Breast epithelium (tissue), 4 donors: ENCODE measurements at regions not wholly inside any gene's neighbourhood (a gene's known extent, or its start where the extent isn't known, plus 50 kb on each side); places are given as distances from the start of the nearest gene placed in this dataset.

Source experiments
- DNase-seq, 2 donors: peaks; one replicate each; pipeline ENCODE4 v3.0.0-alpha.2; 2019; ENCODE audit warnings: low spot score in 2 of 2
- H3K27ac ChIP-seq, 2 donors: fragments of 200-600 bp; sonication (generic) in 1 of 2; one replicate each; pipeline ENCODE4 v1.5.1; 2016 to 2019; ENCODE audit warnings: mild to moderate bottlenecking in 1 of 2
- H3K27me3 ChIP-seq, 2 donors: fragments of 200-600 bp; sonication (generic) in 1 of 2; one replicate each; pipeline versions ENCODE4 v1.5.1 to v1.6.0; 2017 to 2019; ENCODE audit warnings: control low read depth in 1 of 2, mild to moderate bottlenecking in 1 of 2
- H3K36me3 ChIP-seq: fragments of 200-600 bp; one replicate; pipeline ENCODE4 v1.5.1; 2019
- H3K4me1 ChIP-seq, 2 donors: fragments of 200-600 bp; sonication (generic); one replicate each; pipeline ENCODE4 v1.5.1; 2016 to 2019; ENCODE audit warnings: control low read depth in 1 of 2
- H3K4me3 ChIP-seq, 3 donors: fragments of 200-600 bp; sonication (generic); 1 replicate in 2 of 3; 2 replicates in 1 of 3; pipeline ENCODE4 v1.5.1; 2016 to 2019; ENCODE audit warnings: mild to moderate bottlenecking in 3 of 3, moderate library complexity in 2 of 3
- H3K9me3 ChIP-seq, 2 donors: fragments of 200-600 bp; sonication (generic) in 1 of 2; one replicate each; pipeline ENCODE4 v1.5.1; 2016 to 2019; ENCODE audit warnings: control low read depth in 1 of 2
- POLR2A ChIP-seq: fragments of 450-650 bp; IDR thresholded peaks from one replicate; pipeline ENCODE4 v1.6.1; 2016; ENCODE audit warnings: antibody characterized with exemption, mild to moderate bottlenecking, moderate library complexity
- POLR2AphosphoS5 ChIP-seq, 3 donors: sonication (generic); formaldehyde crosslinking; IDR thresholded peaks; one replicate each; pipeline ENCODE4 v1.6.1; 2017; ENCODE audit warnings: antibody characterized with exemption in 3 of 3
- intact Hi-C: fragments of 100-400 bp; cut with DNase I; formaldehyde crosslinking; loops from one replicate; pipeline ENCODE4 v1.15.1; 2023; ENCODE audit warnings: low total_unique reads
- TF ChIP-seq, protein P1 (sequence below), 3 donors: fragments of 450-650 bp; IDR thresholded peaks; one replicate each; pipeline ENCODE4 v1.5.1; 2016 to 2017; ENCODE audit warnings: antibody characterized with exemption in 3 of 3, mild to moderate bottlenecking in 3 of 3, moderate library complexity in 3 of 3

DNA sequence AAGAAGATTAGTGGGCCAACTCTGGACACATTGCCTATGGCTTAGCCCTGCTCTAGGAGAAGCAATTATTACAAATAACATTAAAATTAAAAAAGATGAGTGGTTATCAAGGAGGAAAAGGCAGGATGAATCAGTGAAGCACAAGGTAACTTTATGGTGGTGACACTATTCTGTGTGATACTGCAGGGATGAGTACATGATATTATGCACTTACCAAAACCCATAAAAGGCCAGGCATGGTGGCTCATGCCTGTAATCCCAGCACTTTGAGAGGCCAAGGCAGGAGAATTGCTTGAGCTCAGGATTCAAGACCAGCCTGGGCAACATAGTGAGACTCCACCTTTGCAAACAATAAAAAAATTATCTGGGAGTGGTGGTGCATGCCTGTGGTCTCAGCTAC, 344.3 kb upstream of the CDIN1 start:
- no peak overlapping the region for H3K4me3 ChIP-seq
- no peaks in the 10 kb centered on the region for H3K36me3 ChIP-seq
- DNase-seq, result no peak
- no peaks in the 10 kb centered on the region for H3K27me3 ChIP-seq
- no peaks in the 10 kb centered on the region for H3K4me1 ChIP-seq
- H3K9me3 ChIP-seq, result no peaks in the 10 kb centered on the region
- intact Hi-C loops, result no loop called here
- no peak overlapping the region for H3K27ac ChIP-seq
- TF ChIP-seq POLR2AphosphoS5 (IDR thresholded peaks at IDR 0.05), result no peak
- TF ChIP-seq POLR2A, result no peak
- TF ChIP-seq, protein P1, sequence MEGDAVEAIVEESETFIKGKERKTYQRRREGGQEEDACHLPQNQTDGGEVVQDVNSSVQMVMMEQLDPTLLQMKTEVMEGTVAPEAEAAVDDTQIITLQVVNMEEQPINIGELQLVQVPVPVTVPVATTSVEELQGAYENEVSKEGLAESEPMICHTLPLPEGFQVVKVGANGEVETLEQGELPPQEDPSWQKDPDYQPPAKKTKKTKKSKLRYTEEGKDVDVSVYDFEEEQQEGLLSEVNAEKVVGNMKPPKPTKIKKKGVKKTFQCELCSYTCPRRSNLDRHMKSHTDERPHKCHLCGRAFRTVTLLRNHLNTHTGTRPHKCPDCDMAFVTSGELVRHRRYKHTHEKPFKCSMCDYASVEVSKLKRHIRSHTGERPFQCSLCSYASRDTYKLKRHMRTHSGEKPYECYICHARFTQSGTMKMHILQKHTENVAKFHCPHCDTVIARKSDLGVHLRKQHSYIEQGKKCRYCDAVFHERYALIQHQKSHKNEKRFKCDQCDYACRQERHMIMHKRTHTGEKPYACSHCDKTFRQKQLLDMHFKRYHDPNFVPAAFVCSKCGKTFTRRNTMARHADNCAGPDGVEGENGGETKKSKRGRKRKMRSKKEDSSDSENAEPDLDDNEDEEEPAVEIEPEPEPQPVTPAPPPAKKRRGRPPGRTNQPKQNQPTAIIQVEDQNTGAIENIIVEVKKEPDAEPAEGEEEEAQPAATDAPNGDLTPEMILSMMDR (IDR thresholded peaks at IDR 0.05), result no peak

DNA sequence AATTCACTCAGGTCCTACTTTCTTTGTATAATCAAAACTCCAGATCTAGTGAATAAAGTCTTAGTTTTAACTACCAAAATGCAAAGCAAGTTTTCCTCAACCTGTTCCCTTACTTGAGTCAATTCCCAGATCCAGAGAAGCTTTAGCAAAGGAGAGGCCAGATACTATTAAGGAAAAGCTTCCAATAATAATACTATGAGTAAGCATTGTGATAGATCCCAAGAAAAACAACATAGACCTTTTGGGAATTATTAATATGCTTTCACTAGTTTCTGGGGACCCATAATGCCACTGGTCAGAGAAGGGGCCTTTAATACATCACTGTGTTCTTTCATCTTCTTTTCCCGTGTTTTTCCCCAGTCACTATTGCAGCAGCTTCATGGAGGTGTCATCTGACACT, 339.9 kb upstream of the CDIN1 start:
- Histone ChIP-seq H3K27me3 (no peaks in the 10 kb centered on the region), H3K9me3 (peaks cover 0 to 12% of the 10 kb centered on the region in 2 donors), H3K36me3 (no peaks in the 10 kb centered on the region), H3K27ac (no peak overlapping the region), H3K4me1 (no peaks in the 10 kb centered on the region), H3K4me3 (no peak overlapping the region)
- TF ChIP-seq POLR2A (no peak), POLR2AphosphoS5 (IDR thresholded peaks at IDR 0.05) (no peak)
- TF ChIP-seq, protein P1 (IDR thresholded peaks at IDR 0.05), result no peak
- intact Hi-C loops, result no loop called here
- no peak for DNase-seq

DNA sequence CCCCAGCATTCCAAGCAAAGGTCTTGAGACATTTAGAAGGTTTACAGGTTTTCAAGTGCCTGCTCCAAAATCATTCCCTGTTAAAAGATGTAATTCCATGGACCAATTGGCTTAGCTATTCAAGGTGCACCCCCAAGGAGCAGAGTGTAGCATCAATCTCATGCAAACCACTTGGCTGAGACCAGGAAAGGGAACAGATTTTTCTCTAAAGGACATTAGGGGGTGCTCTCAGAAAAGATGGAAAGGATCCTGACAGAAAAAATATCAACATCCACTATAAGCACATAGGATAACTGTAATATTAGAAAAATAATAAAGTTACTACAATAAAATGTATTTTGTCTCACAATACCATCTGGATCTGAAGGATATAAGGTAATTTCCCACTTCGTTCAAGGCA, 328.0 kb upstream of the CDIN1 start:
- DNase-seq, result no peak
- TF ChIP-seq, protein P1 (IDR thresholded peaks at IDR 0.05), result no peak
- TF ChIP-seq POLR2AphosphoS5 (IDR thresholded peaks at IDR 0.05) (no peak), POLR2A (no peak)
- no peaks in the 10 kb centered on the region for H3K36me3 ChIP-seq
- intact Hi-C loops, result no loop called here
- H3K4me3 ChIP-seq, result no peak overlapping the region
- H3K9me3 ChIP-seq, result no peaks in the 10 kb centered on the region
- H3K4me1 ChIP-seq, result no peaks in the 10 kb centered on the region
- no peaks in the 10 kb centered on the region for H3K27me3 ChIP-seq
- no peak overlapping the region for H3K27ac ChIP-seq

DNA sequence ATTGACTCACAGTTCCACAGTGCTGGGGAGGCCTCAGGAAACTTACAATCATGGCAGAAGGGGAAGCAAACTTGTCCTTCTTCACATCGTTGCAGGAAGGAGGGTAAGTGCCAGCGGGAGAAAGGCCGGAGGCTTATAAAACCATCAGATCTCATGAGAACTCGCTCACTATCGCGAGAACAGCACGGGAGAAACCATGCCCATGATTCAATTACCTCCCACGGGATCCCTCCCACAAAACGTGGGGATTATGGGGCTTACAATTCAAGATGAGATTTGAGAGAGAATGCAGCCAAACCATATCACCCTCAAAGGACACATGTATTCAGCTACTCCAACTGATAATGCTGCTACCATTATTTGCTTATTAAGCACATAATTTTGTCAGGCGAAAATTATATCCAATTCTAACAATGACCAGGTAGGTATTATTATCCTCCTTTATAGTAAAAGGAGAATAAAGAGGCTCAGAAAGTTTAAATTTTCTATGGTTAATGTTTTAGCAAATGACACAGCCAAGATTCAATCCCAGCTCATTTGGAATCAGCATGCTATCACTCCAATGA, 327.2 kb upstream of the CDIN1 start:
- H3K4me3 ChIP-seq, result no peak overlapping the region
- H3K27ac ChIP-seq, result no peak overlapping the region
- intact Hi-C loops, result no loop called here
- no peaks in the 10 kb centered on the region for H3K4me1 ChIP-seq
- TF ChIP-seq, protein P1 (IDR thresholded peaks at IDR 0.05), result no peak
- TF ChIP-seq POLR2AphosphoS5 (IDR thresholded peaks at IDR 0.05) (no peak), POLR2A (no peak)
- H3K9me3 ChIP-seq, result no peaks in the 10 kb centered on the region
- no peak for DNase-seq
- H3K36me3 ChIP-seq, result no peaks in the 10 kb centered on the region
- no peaks in the 10 kb centered on the region for H3K27me3 ChIP-seq

DNA sequence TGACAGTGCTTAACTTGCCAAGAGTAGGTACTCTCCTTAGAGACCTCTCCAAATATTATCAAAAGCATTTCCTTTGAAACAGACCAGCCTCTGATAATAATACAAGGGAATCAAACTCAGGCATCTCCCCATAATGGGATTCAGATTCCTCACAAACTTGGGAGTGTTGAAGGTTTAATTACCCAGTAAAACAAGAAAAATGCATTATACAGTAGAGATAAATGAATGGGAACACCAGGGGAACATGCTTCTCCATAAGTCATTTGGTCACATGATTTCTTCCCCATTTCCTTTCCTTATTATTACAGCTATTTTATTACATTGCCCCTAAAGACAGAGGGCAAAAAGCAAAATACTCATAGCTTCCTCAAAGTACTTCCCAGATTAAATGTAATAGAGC, 325.0 kb upstream of the CDIN1 start:
- intact Hi-C loops, result no loop called here
- no peak for DNase-seq
- Histone ChIP-seq H3K9me3 (no peaks in the 10 kb centered on the region), H3K36me3 (no peaks in the 10 kb centered on the region), H3K4me1 (no peaks in the 10 kb centered on the region), H3K27ac (no peak overlapping the region), H3K27me3 (no peaks in the 10 kb centered on the region), H3K4me3 (no peak overlapping the region)
- TF ChIP-seq, protein P1 (IDR thresholded peaks at IDR 0.05), result no peak
- TF ChIP-seq POLR2AphosphoS5 (IDR thresholded peaks at IDR 0.05) (no peak), POLR2A (no peak)
